ENCODE measurements at regions not wholly inside any gene's neighbourhood (a gene's known extent, or its start where the extent isn't known, plus 50 kb on each side); places are given as distances from the start of the nearest gene placed in this dataset.

DNA sequence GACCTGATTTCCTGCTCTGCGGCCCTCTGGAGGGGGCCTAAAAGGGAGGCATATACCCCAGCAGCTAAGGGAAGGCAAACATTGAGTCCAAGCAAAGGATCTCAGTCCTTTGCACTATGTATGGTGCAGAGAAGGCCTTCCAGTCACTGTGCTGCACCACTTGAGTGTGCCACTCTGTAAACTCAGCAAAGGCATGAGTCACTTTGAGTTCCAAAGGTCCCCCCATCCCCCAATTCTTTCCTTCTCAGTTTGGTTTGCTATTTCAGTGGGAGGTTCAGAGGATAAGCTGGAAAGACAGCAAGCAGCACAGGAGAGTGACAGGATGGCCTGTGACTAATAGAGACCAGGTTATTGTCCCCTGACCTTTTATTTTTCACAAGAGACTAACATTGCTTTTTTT, 131.3 kb downstream of the FHDC1 start:
- TF ChIP-seq POLR2AphosphoS5 (IDR thresholded peaks at IDR 0.05) (no peak), CTCF (IDR thresholded peaks at IDR 0.05) (no peak)
